Mesendoderm (in vitro differentiated cells): ENCODE measurements at regions not wholly inside any gene's neighbourhood (a gene's known extent, or its start where the extent isn't known, plus 50 kb on each side); places are given as distances from the start of the nearest gene placed in this dataset.
A peak's percentile ranks its signal among the peaks of the same experiment; 100 is the strongest.

ENCODE experiments used
- DNase-seq: peaks from one replicate; pipeline ENCODE4 v3.0.0; 2013
- H2AK5ac ChIP-seq: 2 replicates; pipeline ENCODE4 v1.6.1; 2013; ENCODE audit warnings: low read length, inconsistent platforms
- H2BK120ac ChIP-seq: 2 replicates; pipeline ENCODE4 v1.6.1; 2013; ENCODE audit warnings: low read depth, mild to moderate bottlenecking, low read length, moderate library complexity, mixed read lengths
- H2BK15ac ChIP-seq: replicated peaks from 2 replicates; pipeline ENCODE4 v1.6.1; 2013; ENCODE audit warnings: low read depth, mild to moderate bottlenecking, moderate library complexity
- H2BK5ac ChIP-seq: 2 replicates; pipeline ENCODE4 v1.6.1; 2013; ENCODE audit warnings: low read length, inconsistent platforms
- H3K18ac ChIP-seq: 2 replicates; pipeline ENCODE4 v1.6.1; 2013; ENCODE audit warnings: mild to moderate bottlenecking, low read length, mixed read lengths
- H3K23ac ChIP-seq: one replicate; pipeline ENCODE4 v1.6.1; 2013; ENCODE audit warnings: low read length
- H3K27ac ChIP-seq: 2 replicates; pipeline ENCODE4 v1.5.1; 2013; ENCODE audit warnings: low read depth, mild to moderate bottlenecking, inconsistent platforms, low read length, moderate library complexity
- H3K27me3 ChIP-seq: 2 replicates; pipeline ENCODE4 v1.6.1; 2013; ENCODE audit warnings: low read length, control low read depth, mild to moderate bottlenecking, inconsistent platforms; ENCODE audit not compliant: insufficient read depth, poor library complexity
- H3K36me3 ChIP-seq: 2 replicates; pipeline ENCODE4 v1.6.1; 2013; ENCODE audit warnings: low read length, inconsistent platforms; ENCODE audit not compliant: control insufficient read depth, insufficient read depth
- H3K4ac ChIP-seq: one replicate; pipeline ENCODE4 v1.6.1; 2013; ENCODE audit warnings: low read depth, mild to moderate bottlenecking, low read length, moderate library complexity
- H3K4me1 ChIP-seq: 2 replicates; pipeline ENCODE4 v1.6.1; 2013; ENCODE audit warnings: low read depth, low read length, inconsistent platforms; ENCODE audit not compliant: control insufficient read depth
- H3K4me2 ChIP-seq: 2 replicates; pipeline ENCODE4 v1.6.1; 2013; ENCODE audit warnings: low read length
- H3K4me3 ChIP-seq: 2 replicates; pipeline ENCODE4 v1.5.1; 2013; ENCODE audit warnings: mild to moderate bottlenecking, low read length
- H3K56ac ChIP-seq: one replicate; pipeline ENCODE4 v1.6.1; 2013; ENCODE audit warnings: low read length
- H3K79me1 ChIP-seq: 2 replicates; pipeline ENCODE4 v1.6.1; 2013; ENCODE audit warnings: low read length, inconsistent platforms
- H3K79me2 ChIP-seq: 2 replicates; pipeline ENCODE4 v1.6.1; 2013; ENCODE audit warnings: mild to moderate bottlenecking, low read length; ENCODE audit not compliant: control insufficient read depth, insufficient read depth
- H3K9ac ChIP-seq: 2 replicates; pipeline ENCODE4 v1.6.1; 2013; ENCODE audit warnings: low read length, inconsistent platforms
- H4K5ac ChIP-seq: one replicate; pipeline ENCODE4 v1.6.1; 2013; ENCODE audit warnings: low read length
- H4K8ac ChIP-seq: one replicate; pipeline ENCODE4 v1.6.1; 2013; ENCODE audit warnings: low read depth, mild to moderate bottlenecking, control low read depth, low read length, moderate library complexity
- WGBS: extraction: QIAGEN DNeasy Blood & Tissue Kit; methylation state at CpG from one replicate; pipeline ENCODE4 v1.1.7; 2013; ENCODE audit warnings: low lambda C conversion rate, missing lambda C conversion rate; ENCODE audit not compliant: insufficient coverage; ENCODE audit errors: extremely low coverage; 5-methylcytosine and 5-hydroxymethylcytosine counted together

- Histone ChIP-seq H2BK120ac (no peak overlapping the region), H3K27me3 (no peaks in the 10 kb centered on the region), H4K5ac (no peak overlapping the region), H3K4me1 (no peaks in the 10 kb centered on the region), H3K4ac (no peak overlapping the region), H3K9ac (no peak overlapping the region), H3K4me3 (no peak overlapping the region), H2AK5ac (no peak overlapping the region), H3K18ac (no peak overlapping the region), H2BK5ac (no peak overlapping the region), H3K27ac (no peak overlapping the region), H4K8ac (no peak overlapping the region), H3K36me3 (no peaks in the 10 kb centered on the region), H2BK15ac (no peak overlapping the region), H3K23ac (no peak overlapping the region), H3K79me1 (no peaks in the 10 kb centered on the region), H3K79me2 (no peaks in the 10 kb centered on the region), H3K56ac (no peak overlapping the region), H3K4me2 (no peak overlapping the region)
- WGBS: no CpG with 5 or more reads among the region's 15 CpGs
- DNase-seq: peak; percentile 47
These were observed 190.7 kb downstream of the AXIN2 start for GRCh38 chr17:65370669-65371131.

- Histone ChIP-seq H3K4me2 (no peak overlapping the region), H3K4ac (no peak overlapping the region), H2BK5ac (no peak overlapping the region), H2BK120ac (no peak overlapping the region), H3K23ac (no peak overlapping the region), H3K4me3 (no peak overlapping the region), H3K18ac (no peak overlapping the region), H3K36me3 (no peaks in the 10 kb centered on the region), H3K4me1 (no peaks in the 10 kb centered on the region), H3K9ac (no peak overlapping the region), H4K8ac (no peak overlapping the region), H3K27ac (no peak overlapping the region), H3K27me3 (no peaks in the 10 kb centered on the region), H3K79me1 (no peaks in the 10 kb centered on the region), H2AK5ac (no peak overlapping the region), H3K79me2 (no peaks in the 10 kb centered on the region), H3K56ac (no peak overlapping the region), H2BK15ac (no peak overlapping the region), H4K5ac (no peak overlapping the region)
- no CpG with 5 or more reads among the region's 4 CpGs for WGBS
- no peak for DNase-seq
These were observed 193.1 kb downstream of the AXIN2 start for GRCh38 chr17:65368341-65368740.

GRCh38 chr17:65366102-65366844 lies 195.2 kb downstream of the AXIN2 start:
- Histone ChIP-seq H3K79me2 (no peaks in the 10 kb centered on the region), H2BK120ac (no peak overlapping the region)

GRCh38 chr17:65365169-65365568 lies 196.3 kb downstream of the AXIN2 start:
- Histone ChIP-seq H3K27ac (no peak overlapping the region), H4K8ac (no peak overlapping the region), H3K9ac (no peak overlapping the region), H4K5ac (no peak overlapping the region), H3K36me3 (no peaks in the 10 kb centered on the region), H3K4me1 (no peaks in the 10 kb centered on the region), H3K4me3 (no peak overlapping the region), H3K27me3 (no peaks in the 10 kb centered on the region), H3K56ac (no peak overlapping the region), H3K79me1 (no peaks in the 10 kb centered on the region), H3K4me2 (no peak overlapping the region), H3K23ac (no peak overlapping the region), H2BK15ac (no peak overlapping the region), H2BK120ac (no peak overlapping the region), H2AK5ac (no peak overlapping the region), H3K79me2 (no peaks in the 10 kb centered on the region), H3K18ac (no peak overlapping the region), H3K4ac (no peak overlapping the region), H2BK5ac (no peak overlapping the region)
- DNase-seq: no peak
- no CpG with 5 or more reads among the region's 11 CpGs for WGBS

More at GRCh38 chr17:65366102-65366844, 195.2 kb downstream of the AXIN2 start:
- Histone ChIP-seq H3K4ac (no peak overlapping the region), H3K4me1 (no peaks in the 10 kb centered on the region), H4K5ac (no peak overlapping the region), H2BK5ac (no peak overlapping the region), H3K9ac (no peak overlapping the region), H3K23ac (no peak overlapping the region), H3K27me3 (no peaks in the 10 kb centered on the region), H3K4me2 (no peak overlapping the region), H3K79me1 (no peaks in the 10 kb centered on the region), H2AK5ac (no peak overlapping the region), H3K18ac (no peak overlapping the region), H2BK15ac (no peak overlapping the region), H3K36me3 (no peaks in the 10 kb centered on the region), H4K8ac (no peak overlapping the region), H3K27ac (no peak overlapping the region), H3K4me3 (no peak overlapping the region), H3K56ac (no peak overlapping the region)
- WGBS: no CpG with 5 or more reads among the region's 15 CpGs
- DNase-seq: no peak

- Histone ChIP-seq H3K79me1 (no peaks in the 10 kb centered on the region), H3K18ac (no peak overlapping the region), H3K56ac (no peak overlapping the region), H2BK5ac (no peak overlapping the region), H2AK5ac (no peak overlapping the region), H2BK15ac (no peak overlapping the region), H3K4me2 (no peak overlapping the region), H3K4me1 (no peaks in the 10 kb centered on the region), H3K23ac (no peak overlapping the region), H3K9ac (no peak overlapping the region), H4K5ac (no peak overlapping the region), H3K27ac (no peak overlapping the region), H3K4ac (no peak overlapping the region), H4K8ac (no peak overlapping the region), H2BK120ac (no peak overlapping the region), H3K36me3 (no peaks in the 10 kb centered on the region), H3K27me3 (no peaks in the 10 kb centered on the region), H3K79me2 (no peaks in the 10 kb centered on the region), H3K4me3 (no peak overlapping the region)
- DNase-seq: no peak
- no CpG with 5 or more reads among the region's 7 CpGs for WGBS
These were observed 197.0 kb downstream of the AXIN2 start for GRCh38 chr17:65364438-65364837.

GRCh38 chr17:65362826-65363225 lies 198.6 kb downstream of the AXIN2 start:
- no CpG with 5 or more reads among the region's 2 CpGs for WGBS
- no peaks in the 10 kb centered on the region for H3K36me3 ChIP-seq
- no peak overlapping the region for H3K4ac ChIP-seq
- no peaks in the 10 kb centered on the region for H3K27me3 ChIP-seq
- no peak overlapping the region for H2BK5ac ChIP-seq
- H3K79me2 ChIP-seq: no peaks in the 10 kb centered on the region
- H3K56ac ChIP-seq: no peak overlapping the region
- no peak overlapping the region for H2AK5ac ChIP-seq
- H3K79me1 ChIP-seq: no peaks in the 10 kb centered on the region
- no peak overlapping the region for H3K18ac ChIP-seq
- H3K4me3 ChIP-seq: no peak overlapping the region
- H4K8ac ChIP-seq: no peak overlapping the region
- no peak overlapping the region for H2BK120ac ChIP-seq
- H3K4me2 ChIP-seq: no peak overlapping the region
- no peak for DNase-seq
- no peak overlapping the region for H2BK15ac ChIP-seq
- H3K9ac ChIP-seq: no peak overlapping the region
- H3K27ac ChIP-seq: no peak overlapping the region
- H3K23ac ChIP-seq: no peak overlapping the region
- no peak overlapping the region for H4K5ac ChIP-seq
- H3K4me1 ChIP-seq: no peaks in the 10 kb centered on the region
